Natural killer cell (primary cell): ENCODE measurements at regions not wholly inside any gene's neighbourhood (a gene's known extent, or its start where the extent isn't known, plus 50 kb on each side); places are given as distances from the start of the nearest gene placed in this dataset.
"Not testable (repeated sequence)": the region's sequence is repeated elsewhere in the genome, so short reads cannot be mapped to it uniquely, and the experiment has no call there.

Experiments
- ATAC-seq, 3 donors: fragments of 150-1000 bp in 2 of 3; fragments of 200-7000 bp in 1 of 3; cut with Tn5 transposase; 1 replicate in 1 of 3; 2 replicates in 2 of 3; pipeline ENCODE4 v1.10.0; 2021; ENCODE audit warnings: mild to moderate bottlenecking in 2 of 3, moderate library complexity in 2 of 3
- DNase-seq, 2 donors: peaks; one replicate each; pipeline versions ENCODE4 v3.0.0 to v3.0.0-alpha.2; 2013 to 2021; ENCODE audit warnings: mixed read lengths in 1 of 2
- H3K27ac ChIP-seq: one replicate; pipeline ENCODE4 v1.5.1; 2013; ENCODE audit warnings: mild to moderate bottlenecking, low read length
- H3K27me3 ChIP-seq: one replicate; pipeline ENCODE4 v1.6.1; 2013; ENCODE audit warnings: low read length; ENCODE audit not compliant: control insufficient read depth, insufficient read depth
- H3K36me3 ChIP-seq: one replicate; pipeline ENCODE4 v1.6.1; 2013; ENCODE audit warnings: low read length; ENCODE audit not compliant: control insufficient read depth, insufficient read depth
- H3K4me1 ChIP-seq: one replicate; pipeline ENCODE4 v1.6.1; 2013; ENCODE audit warnings: low read length; ENCODE audit not compliant: control insufficient read depth, insufficient read depth
- H3K4me3 ChIP-seq: one replicate; pipeline ENCODE4 v1.5.1; 2013; ENCODE audit warnings: low read length
- H3K9me3 ChIP-seq: one replicate; pipeline ENCODE4 v1.6.1; 2013; ENCODE audit warnings: low read length; ENCODE audit not compliant: control insufficient read depth, insufficient read depth
- H3K27ac Mint-ChIP-seq, 2 donors: one replicate each; pipeline ENCODE4 v1.8.0; 2022; ENCODE audit warnings: mild to moderate bottlenecking in 2 of 2, mixed read lengths in 2 of 2, moderate library complexity in 1 of 2
- H3K27me3 Mint-ChIP-seq, 2 donors: one replicate each; pipeline ENCODE4 v1.8.0; 2022; ENCODE audit warnings: low read depth in 2 of 2, mixed read lengths in 2 of 2
- H3K36me3 Mint-ChIP-seq: one replicate; pipeline ENCODE4 v1.8.0; 2022; ENCODE audit warnings: mixed read lengths
- H3K4me1 Mint-ChIP-seq, 2 donors: one replicate each; pipeline ENCODE4 v1.8.0; 2022; ENCODE audit warnings: mixed read lengths in 2 of 2
- H3K4me3 Mint-ChIP-seq: one replicate; pipeline ENCODE4 v1.8.0; 2022; ENCODE audit warnings: mild to moderate bottlenecking, moderate library complexity, mixed read lengths
- H3K9me3 Mint-ChIP-seq, 2 donors: one replicate each; pipeline ENCODE4 v1.8.0; 2022; ENCODE audit warnings: mixed read lengths in 2 of 2
- CTCF ChIP-seq: fragments of 200-600 bp; IDR thresholded peaks from one replicate; pipeline ENCODE4 v1.8.0; 2022; ENCODE audit warnings: antibody characterized with exemption
- WGBS: methylation state at CpG from one replicate; pipeline ENCODE4 v1.1.7; 2013; ENCODE audit warnings: missing lambda C conversion rate; ENCODE audit not compliant: insufficient coverage; 5-methylcytosine and 5-hydroxymethylcytosine counted together
- intact Hi-C: fragments of 100-400 bp; cut with micrococcal nuclease; formaldehyde crosslinking; loops from one replicate; pipeline ENCODE4 v1.14.2; 2022

- H3K4me3 ChIP-seq, H3K27ac Mint-ChIP-seq, ATAC-seq, H3K36me3 ChIP-seq, DNase-seq, H3K27me3 Mint-ChIP-seq, H3K27me3 ChIP-seq, H3K4me1 ChIP-seq, H3K36me3 Mint-ChIP-seq, H3K4me3 Mint-ChIP-seq, H3K9me3 Mint-ChIP-seq, H3K27ac ChIP-seq, intact Hi-C loops, H3K9me3 ChIP-seq, H3K4me1 Mint-ChIP-seq: not testable (repeated sequence)
- WGBS, result 96% methylated on average over 7 of the region's 7 CpGs
These were observed 172.1 kb downstream of the CRPPA start for GRCh38 chr7:16249204-16249603.

- H3K9me3 ChIP-seq, H3K27ac Mint-ChIP-seq, ATAC-seq, H3K4me1 Mint-ChIP-seq, H3K4me3 ChIP-seq, H3K27ac ChIP-seq, H3K4me1 ChIP-seq, DNase-seq, H3K4me3 Mint-ChIP-seq, H3K36me3 ChIP-seq, H3K36me3 Mint-ChIP-seq, H3K27me3 ChIP-seq, intact Hi-C loops, H3K9me3 Mint-ChIP-seq, H3K27me3 Mint-ChIP-seq: not testable (repeated sequence)
- 94% methylated on average over 6 of the region's 6 CpGs for WGBS
These were observed 172.8 kb downstream of the CRPPA start for GRCh38 chr7:16248556-16248955.

DNA sequence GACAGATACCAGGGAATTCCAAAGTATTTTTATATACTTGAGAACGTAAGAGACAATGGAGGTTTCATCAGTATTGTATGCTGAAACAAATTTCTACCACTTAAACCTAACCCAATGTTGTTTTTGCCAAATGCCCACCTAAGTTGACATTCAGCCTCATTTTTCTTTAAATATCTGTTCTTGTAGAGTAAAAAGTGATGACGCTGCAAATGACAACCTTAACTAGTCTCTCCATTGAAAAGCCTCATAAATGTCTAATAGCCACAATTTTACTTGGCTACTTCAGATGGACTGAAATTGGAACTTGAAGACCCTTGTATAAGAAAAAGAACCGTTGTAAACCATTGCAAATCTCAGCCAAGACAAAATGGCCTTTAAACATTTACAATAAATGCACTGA is 176.9 kb downstream of the CRPPA start:
- Mint-ChIP-seq H3K27ac (no peak overlapping the region), H3K9me3 (peaks cover 0 to 2% of the 10 kb centered on the region in 2 donors), H3K4me1 (peaks cover 6 to 9% of the 10 kb centered on the region in 2 donors), H3K36me3 (no peaks in the 10 kb centered on the region), H3K27me3 (no peaks in the 10 kb centered on the region), H3K4me3 (no peak overlapping the region)
- DNase-seq, result no peak
- intact Hi-C loops, result no loop called here
- Histone ChIP-seq H3K4me3 (no peak overlapping the region), H3K36me3 (no peaks in the 10 kb centered on the region), H3K9me3 (no peaks in the 10 kb centered on the region), H3K27me3 (no peaks in the 10 kb centered on the region), H3K4me1 (no peaks in the 10 kb centered on the region), H3K27ac (no peak overlapping the region)
- no peak for ATAC-seq
- TF ChIP-seq CTCF, result no peak
- 50% methylated on average over 1 of the region's 3 CpGs for WGBS

- Mint-ChIP-seq H3K27me3 (no peaks in the 10 kb centered on the region), H3K9me3 (peaks cover 0 to 2% of the 10 kb centered on the region in 2 donors), H3K36me3 (no peaks in the 10 kb centered on the region), H3K4me3 (no peak overlapping the region), H3K4me1 (peaks cover 6 to 9% of the 10 kb centered on the region in 2 donors), H3K27ac (no peak overlapping the region)
- Histone ChIP-seq H3K36me3 (no peaks in the 10 kb centered on the region), H3K27me3 (no peaks in the 10 kb centered on the region), H3K9me3 (no peaks in the 10 kb centered on the region), H3K4me3 (no peak overlapping the region), H3K4me1 (no peaks in the 10 kb centered on the region), H3K27ac (no peak overlapping the region)
- no peak for DNase-seq
- 83% methylated on average over 1 of the region's 4 CpGs for WGBS
- no peak for ATAC-seq
- TF ChIP-seq CTCF, result no peak
- intact Hi-C loops, result no loop called here
These were observed 178.4 kb downstream of the CRPPA start for GRCh38 chr7:16242920-16243319.

DNA sequence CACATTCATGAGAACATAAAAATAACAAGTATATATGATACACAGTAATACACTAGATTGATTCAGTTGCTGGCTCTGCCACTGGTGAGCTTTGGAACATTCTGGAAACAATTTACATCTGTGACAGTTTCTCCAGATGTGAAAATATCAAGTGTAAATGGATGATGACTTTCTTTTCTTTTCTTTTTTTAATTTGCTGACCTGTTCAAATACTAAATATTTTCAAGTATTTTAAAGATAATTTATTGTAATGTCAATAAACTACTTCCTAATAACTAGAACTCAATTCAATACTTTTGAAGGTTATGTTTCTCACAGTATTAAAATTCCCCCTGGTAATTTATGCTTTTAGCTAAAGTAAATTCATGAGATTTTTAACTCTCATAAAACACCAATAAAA is 180.3 kb downstream of the CRPPA start:
- DNase-seq (no peak), ATAC-seq (no peak)
- no peak overlapping the region for H3K4me3 ChIP-seq
- Mint-ChIP-seq H3K27ac (no peak overlapping the region), H3K9me3 (no peaks in the 10 kb centered on the region), H3K27me3 (no peaks in the 10 kb centered on the region), H3K4me3 (no peak overlapping the region), H3K4me1 (no peaks in the 10 kb centered on the region), H3K36me3 (no peaks in the 10 kb centered on the region)
- no peak overlapping the region for H3K27ac ChIP-seq
- no peaks in the 10 kb centered on the region for H3K36me3 ChIP-seq
- TF ChIP-seq CTCF, result no peak
- no peaks in the 10 kb centered on the region for H3K4me1 ChIP-seq
- H3K9me3 ChIP-seq, result no peaks in the 10 kb centered on the region
- no peaks in the 10 kb centered on the region for H3K27me3 ChIP-seq
- intact Hi-C loops, result no loop called here
